ENCODE measurements at regions not wholly inside any gene's neighbourhood (a gene's known extent, or its start where the extent isn't known, plus 50 kb on each side); places are given as distances from the start of the nearest gene placed in this dataset.
"Not testable (repeated sequence)": the region's sequence is repeated elsewhere in the genome, so short reads cannot be mapped to it uniquely, and the experiment has no call there.

DNA sequence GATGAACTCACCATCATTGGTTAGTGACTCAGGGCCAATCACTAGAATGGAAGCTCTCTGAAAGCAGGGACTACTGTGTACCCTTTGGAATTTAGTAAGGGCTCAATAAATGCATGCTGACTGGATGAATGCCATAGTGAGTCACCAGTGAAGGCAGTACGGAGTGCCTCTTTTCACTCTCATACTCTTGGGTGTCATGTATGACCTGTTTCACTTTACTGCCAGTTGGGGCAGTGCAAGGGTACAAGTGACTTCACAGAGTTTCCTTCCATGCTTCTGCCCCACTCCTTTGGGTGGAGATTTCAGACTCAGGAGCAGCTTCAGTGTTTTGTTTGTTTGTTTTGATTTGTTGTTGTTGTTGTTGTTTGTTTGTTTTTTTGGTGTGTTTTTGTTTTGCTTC, 57.7 kb downstream of the SOX3 start:
- DNase-seq, result no peak

DNA sequence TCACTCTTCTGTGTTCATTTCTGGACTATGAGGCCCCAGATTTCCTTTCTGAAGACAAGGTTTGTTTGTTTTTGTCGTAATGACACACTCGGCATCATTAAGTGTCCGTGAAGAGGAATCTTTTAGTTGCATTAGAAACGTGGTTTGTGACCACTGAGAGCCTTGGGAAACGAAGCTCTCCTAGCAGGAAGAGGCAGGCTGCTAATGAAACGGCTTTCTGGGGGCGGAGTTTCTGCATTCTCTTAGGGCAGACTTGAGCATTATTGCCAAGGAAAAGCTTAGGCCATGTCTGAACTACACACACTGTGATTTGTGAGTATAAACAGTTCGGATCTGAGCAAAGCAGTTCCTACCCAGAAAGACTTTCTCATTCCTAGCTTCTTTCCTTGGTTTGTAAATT, 64.0 kb downstream of the SOX3 start:
- peak; percentile 58 for DNase-seq

DNA sequence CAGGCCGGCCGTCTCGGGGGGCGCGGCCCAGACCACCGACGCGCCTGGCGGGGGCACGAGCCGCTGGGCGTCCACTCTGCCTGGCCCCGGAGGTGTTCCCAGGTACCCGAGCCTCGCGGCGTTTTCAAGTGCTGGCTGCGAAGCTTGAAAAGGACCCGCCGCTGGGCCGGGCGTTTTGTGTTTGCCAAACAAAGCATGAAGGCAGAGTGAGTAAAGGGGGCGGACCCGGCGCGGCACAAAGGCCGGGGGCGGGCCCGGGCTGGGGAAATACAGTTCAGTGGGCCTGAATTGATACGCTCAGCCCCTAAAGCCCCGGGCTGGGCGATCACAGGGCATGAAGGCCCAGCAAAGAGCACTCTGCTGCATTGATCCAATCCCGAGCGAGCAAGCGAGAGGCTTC, 65.4 kb downstream of the SOX3 start:
- DNase-seq, result peak; percentile 83

DNA sequence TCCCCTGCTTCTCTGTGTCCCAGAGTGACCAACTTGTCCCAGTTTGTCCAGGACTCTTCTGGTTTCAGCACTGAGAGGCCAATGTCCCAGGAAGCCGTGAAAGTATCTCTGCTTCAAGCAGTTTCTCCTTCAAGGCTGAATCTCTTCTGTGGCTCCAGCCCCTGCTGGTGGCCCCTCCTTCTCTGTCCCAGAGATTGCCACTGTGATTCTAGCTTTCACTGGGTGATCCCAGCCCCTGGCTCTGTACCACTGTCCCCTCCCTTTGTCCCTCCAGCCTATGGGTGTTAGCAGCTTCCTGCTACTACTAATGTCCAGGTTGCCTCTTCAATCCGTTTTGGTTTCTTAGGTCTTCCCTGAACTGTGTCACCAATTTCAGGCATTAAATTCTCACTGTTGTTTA, 70.5 kb downstream of the SOX3 start:
- DNase-seq, result no peak

DNA sequence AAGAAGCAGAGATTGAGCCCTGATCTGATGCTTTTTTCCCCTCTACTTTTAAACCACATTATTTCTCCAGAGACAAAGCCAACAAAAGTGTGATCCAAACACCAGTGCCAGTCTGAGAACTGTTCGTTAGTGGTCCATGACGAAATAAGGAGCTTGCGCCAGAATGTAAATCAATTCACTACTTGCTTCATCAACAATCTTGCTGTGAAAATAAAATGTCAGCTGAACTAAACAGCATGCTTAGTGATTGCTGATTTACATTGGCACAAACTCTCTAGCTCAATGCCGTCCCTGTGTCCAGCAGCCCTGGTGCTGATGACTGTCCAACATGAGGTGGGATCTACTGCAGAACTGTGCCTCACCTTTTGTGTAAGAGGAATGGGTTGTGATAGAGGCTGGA, 71.3 kb downstream of the SOX3 start:
- DNase-seq, result no peak

DNA sequence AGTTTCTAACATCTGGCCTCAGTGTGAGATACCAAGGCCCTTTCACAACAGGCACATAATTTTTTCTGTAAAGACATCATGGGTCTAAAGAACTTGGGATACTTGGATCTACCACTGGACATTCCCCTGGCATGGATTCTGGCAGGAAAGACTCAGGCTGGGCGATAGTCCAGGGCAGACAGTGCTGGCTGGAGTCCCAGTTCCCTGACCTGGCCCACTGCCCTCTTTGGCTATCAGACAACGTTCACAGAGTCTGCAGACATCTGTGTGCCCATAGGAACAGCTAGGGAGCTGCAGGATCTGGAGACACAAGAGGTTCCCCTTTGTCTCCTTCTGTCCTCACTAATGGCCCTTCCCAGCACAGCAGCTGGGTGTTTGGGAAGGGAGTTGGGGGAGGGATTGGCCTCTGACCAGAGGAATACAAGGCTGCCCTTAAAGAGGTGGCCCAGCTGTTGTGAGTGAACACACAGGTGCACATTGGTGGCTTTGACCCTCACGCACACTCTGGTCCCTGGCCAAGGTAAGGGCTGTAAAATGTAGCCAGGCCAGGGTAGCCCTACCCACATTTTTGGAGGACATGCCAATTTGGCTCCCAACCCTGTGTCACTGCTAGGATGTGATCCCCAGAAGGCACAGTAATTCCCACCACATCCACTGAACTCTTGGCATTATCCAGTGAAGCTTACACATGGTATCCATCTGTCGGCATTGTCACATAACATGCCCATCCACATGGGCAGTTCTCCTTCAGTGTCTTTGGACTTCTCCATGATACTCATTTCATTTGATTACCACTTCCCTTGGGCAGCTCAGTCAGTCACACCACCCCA, 72.3 kb downstream of the SOX3 start:
- no peak for DNase-seq

DNA sequence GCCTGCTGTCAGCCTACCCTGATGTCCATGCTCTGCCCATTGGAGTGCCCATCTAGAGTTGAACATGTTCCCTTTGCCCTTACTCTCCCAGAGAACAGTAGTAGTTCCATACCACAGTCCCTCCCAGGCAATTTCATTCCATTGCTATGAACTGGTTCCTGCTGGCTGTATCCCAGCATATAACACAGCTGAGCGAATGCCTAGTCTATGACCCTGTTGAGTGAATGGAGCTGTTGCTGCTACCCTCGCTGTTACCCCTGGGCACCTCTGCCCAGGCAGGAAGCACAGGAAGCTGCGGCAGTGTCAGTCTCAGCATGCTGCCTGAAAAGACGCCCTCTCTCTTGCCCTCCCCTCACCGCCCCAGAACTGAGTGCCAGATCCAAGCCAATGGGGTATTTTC, 73.3 kb downstream of the SOX3 start:
- DNase-seq, result no peak

DNA sequence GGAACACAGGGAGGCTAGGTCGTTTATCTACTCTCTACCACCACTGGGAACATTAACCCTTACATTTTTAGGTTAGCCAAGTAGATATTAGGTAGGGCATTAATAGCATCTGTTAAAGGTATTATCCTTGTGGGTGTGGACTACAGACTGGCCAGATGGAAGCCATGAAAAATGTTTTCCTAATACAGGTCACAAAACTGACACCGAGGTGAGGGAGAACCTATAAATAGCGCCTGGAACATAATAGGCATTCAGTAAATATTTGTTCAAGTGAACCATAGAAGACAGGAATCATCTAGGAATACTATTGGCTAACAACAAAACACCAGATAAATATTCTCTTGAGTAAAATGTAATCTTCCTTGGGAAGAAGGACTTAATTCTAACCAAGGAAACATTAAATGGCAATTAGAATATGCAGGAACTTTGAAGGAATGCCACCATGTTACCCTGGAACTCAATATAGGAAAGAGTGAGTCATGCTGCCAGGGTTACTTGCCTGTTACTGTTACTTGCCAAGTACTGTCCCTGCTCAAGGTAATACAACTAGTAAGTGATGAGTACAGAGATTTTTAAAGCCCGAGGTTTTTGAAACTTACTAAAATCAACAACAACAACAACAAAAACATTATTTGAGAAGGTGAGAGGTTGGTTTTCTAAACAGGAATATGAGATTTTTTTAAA, 79.0 kb downstream of the SOX3 start:
- no peak for DNase-seq

DNA sequence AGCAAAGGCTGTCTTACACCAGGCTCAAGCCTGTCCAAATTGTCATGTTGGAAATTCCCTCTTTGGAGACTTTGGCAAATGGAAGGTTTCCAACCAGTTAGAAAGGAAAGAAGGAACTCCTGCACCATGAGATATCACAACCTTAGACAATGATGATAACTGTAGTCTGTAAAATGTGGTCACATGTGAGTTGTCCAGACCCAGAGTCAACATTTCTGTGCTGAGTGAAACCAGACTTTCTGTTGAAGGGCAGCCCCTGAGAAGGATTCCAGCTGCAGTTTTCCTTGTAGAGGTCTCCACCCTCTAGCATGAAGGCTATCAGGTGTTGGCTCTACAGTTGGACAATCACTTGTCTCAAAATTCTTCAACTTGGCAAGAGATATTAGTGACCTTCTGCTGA, 82.4 kb downstream of the SOX3 start:
- DNase-seq, result no peak

DNA sequence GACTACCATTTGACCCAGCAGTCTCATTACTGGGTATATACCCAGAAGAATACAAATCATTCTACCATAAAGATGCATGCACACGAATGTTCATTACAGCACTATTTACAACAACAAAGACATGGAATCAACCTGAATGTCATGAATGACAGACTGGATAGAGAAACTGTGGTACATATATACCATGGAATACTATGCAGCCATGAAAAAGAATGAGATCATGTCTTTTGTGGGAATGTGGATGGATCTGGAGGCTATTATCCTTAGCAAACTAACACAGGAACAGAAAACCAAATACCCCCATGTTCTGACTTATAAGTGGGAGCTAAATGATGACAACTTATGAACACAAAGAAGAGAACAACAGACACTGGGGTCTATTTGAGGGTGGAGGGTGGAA, 102.7 kb downstream of the SOX3 start:
- not testable (repeated sequence) for DNase-seq

DNA sequence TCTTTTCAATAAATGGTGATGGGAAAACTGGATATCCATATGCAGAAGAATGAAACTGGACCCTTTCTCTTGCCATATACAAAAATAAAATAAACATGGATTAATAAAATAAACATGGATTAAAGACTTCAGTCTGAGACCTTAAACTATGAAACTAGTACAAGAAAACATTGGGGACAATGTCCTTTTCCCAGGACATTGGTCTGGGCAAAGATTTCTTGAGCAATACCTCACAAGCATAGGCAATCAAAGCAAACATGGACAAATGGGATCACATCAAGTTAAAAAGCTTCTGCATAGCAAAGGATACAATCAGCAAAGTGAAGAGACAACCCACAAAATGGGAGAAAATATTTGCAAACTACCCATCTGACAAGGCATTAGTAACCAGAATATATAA, 108.5 kb downstream of the SOX3 start:
- not testable (repeated sequence) for DNase-seq

DNA sequence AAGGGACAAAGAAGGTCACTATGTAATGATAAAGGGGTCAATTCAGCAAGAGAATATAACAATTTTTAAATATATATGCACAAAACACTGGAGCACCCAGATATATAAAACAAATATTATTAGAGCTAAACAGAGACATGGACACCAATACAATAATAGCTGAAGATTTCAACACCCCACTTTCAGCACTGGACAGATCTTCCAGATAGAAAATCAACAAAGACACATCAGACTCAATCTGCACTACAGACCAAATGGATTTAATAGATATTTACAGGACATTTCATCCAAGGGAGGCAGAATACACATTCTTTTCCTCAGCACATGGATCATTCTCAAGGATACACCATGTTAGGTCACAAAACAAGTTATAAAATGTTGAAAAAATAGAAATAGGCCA, 111.4 kb downstream of the SOX3 start:
- no peak for DNase-seq

DNA sequence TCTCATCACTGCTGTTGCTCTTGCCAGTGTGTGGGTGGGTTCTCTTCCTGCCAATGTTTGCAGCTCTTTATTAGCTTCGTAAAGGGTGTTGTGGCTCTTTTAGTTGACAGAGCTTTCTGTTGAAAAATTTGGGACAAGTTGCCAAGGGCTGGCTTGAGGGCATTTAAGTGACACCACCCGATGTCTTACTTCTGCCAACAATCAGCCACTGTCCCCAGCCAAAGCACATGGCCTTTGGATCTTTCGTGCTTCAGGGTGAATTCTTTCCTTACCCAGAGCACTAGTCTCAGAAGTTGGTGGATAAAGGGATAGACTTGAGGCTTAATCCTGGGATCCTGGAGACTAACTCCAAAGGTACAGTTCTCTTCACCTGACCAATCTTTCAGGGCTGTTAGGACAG, 113.6 kb downstream of the SOX3 start:
- DNase-seq, result no peak

DNA sequence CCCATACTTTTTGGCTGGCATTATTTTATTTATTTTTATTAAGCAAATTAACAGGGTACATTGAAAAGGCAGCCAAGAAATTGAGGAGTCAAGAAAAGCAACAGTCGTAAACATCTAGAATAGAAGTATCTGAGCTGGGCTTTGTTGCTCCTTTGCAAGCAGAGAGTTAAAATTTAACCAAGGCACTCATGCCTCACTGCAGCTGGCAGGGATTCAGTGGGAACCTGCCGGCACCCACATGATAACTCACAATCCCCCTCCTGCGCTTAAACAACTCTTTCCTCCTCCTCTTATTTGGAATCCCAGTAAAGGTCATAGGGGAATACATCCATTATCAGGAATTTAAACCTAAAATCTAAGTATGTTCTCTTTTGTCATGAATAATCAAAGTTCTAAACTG, 115.5 kb downstream of the SOX3 start:
- no peak for DNase-seq

DNA sequence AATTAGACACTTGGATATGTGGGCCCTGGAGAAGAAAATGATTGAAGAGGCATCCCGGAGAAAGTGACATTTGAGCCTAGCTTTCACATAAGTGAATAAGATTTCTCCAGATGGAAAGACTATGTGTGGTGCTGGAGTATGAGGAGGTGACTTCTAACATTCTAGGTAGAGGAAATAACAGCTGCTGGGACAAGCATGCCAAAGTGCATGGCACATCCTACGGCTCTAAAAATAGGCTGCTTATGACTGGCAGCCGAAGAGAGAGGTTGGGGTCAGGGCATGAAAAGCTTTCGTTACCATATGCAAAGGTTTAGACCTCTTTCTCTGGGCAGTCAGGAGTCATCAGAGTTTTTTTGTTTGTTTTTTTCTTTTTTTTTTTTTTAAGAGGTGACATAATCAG, 142.0 kb downstream of the SOX3 start:
- DNase-seq, result no peak

DNA sequence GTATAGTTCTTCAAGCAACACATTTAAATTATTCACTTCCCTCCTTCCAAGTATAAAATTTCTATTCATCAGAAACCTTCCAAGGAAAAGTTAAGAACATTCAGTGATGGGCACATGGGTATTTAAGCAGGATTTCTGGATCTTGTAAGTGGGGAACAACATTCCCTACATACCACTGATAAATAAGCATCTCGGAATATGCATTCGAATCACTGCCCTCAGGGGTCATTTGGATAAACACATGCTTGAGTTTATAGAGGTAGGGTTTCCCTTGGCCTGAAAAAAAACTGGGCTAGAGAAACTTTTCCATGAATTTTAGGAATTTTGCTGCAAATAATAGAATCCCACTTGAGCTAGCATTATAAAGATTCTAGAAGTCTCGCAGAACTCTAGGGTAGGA, 143.9 kb downstream of the SOX3 start:
- no peak for DNase-seq

DNA sequence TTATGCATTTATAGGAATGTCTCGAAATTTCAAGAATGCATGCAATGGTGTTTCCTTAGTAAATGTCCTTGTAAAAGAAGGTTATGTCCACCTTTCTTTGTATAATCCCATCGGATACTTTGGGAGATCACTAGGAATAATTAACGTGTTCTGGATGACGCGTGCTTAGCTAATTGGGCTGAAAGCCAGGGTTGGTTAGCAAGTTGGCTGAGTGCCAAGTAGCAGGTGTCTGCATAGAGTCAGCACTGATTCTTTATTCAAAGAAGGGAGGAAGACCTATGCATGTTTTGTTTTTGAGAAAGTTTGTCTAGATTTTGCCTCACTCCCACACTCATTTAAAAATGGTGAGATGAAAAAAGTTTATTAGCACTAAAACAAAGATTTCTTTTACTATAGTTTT, 144.6 kb downstream of the SOX3 start:
- no peak for DNase-seq

DNA sequence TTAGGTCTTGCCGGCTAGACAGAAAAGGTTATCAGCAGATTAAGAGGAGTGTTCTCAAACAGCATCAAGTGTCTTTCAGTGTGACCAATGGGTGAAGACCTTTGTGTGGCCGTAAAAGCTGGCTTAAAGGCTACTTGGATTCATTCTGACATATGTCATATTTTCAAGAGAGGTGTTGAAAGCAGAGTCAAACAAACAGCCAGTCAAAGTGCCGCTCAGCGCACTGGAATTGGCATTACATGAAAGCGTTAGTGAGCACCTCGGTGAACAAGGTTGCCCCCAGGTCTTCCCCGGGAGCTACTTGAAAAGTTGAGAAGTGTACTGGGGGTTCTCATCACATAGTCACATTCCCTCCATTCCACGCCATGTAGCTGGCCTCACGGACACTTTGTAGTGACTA, 148.9 kb downstream of the SOX3 start:
- no peak for DNase-seq

DNA sequence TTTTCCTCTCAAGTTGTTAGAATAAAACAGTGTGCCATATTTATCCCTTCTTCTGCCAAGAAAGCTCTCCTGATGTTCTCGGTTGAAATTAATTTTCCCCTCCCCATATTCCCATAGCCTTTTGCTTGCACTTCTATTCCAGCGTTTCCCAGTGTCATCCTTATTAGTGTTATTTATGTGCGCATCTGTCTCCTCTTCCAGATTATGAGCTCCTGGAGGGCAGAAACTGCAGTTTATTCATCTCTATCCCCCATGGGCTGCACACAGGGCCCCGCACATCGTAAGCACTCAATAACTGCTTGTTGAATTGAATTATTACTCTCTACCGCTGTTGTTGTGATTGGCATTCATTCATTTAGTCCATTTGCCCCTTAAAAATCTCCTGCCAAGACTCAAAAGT, 149.4 kb downstream of the SOX3 start:
- DNase-seq, result no peak

DNA sequence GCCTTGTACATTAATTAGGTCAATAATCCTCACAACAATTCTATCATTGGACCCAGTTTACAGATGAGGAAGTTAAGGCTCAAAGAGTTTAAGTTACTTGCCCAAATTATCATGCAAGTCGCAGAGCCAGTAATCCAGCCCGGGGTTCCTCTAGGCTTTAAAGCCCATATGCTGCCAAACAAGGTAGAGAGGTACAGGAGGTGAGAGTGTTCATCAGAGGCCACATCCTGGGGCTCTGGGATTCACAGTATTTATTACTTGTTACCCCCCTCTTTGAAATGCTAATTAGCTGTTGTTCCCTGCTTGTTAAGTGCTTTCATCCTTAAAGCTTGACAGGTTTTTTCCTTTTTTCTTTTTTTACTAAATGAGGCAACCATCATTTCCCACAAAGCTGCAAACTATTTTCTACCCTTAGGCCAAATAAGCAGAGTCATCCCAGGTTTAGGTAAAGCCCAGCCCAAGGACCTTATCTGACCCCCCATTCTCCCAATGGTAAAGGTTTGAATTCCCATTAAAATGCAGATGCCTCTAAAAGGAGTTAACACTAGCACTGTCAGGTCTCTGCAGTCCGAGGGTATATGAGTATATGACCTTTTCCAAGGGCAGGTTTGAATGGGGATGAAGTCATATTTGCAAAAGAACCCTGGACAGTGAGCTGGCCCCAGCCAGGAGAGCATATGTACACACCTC, 150.3 kb downstream of the SOX3 start:
- no peak for DNase-seq

DNA sequence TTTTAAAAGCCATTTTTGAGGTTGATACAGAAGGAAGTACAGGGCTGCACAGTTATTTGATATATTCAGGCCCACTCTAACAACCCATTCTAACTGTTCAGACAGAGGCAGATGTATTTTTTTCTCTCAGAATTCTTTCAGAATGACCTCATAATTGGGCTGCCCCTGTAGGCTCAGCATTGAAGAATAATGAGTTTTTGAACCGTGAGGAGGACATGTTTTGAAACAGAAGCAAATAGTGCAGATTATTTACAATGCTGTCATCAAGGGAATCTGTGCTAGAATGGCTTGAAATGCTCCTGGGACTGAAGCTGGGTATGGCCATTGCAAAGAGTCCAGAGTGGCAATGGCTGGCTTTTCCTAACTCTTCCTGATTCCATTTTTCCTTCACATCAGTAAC, 158.1 kb downstream of the SOX3 start:
- DNase-seq, result no peak

DNA sequence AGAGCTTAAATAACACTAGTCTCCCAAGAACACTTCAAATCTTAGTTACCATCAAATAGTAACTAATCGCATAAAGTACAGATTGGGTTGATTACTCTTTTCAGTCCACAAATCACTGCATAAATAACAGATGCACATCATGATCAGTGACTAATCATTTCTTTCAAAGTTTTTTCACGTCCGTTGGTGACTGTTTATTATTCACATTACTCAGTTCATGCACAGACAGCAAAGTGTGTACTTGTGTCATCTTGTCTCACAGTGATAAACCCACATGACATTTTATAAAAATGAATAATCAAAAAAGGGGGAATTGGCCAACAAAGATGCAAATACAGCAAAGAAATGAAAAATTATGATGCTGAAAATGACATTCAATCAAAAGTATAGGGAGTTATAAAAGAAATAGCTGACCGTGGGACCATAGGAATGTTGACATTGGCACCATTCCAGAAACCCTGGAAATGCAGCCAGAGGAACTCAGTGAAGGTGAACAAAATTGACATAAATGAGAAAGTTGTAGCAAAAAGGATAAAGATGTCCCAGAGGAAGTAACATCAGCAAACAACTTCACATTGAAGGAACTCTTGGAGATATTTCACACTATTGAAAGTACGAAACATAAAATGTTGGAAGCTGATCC, 161.5 kb downstream of the SOX3 start:
- no peak for DNase-seq

DNA sequence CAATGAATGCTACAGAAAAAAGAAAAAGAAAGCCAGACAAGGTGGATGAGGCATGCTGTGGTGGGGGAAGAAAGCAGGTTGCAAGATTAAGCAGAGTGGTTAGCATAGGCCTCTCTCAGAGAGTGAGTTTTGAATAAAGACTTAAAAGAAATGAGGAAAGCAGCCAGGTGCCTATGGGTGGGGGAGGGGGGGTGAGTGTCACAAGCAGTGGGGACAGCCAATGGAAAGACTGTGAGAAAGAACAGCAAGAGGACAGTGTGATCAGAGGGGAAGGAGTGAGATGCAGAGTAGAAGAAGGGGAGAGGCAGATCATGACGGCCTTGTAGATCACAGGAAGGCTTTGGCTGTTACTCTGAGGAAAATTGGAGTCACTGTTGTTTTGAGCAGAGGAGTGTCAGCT, 162.5 kb downstream of the SOX3 start:
- DNase-seq, result no peak

DNA sequence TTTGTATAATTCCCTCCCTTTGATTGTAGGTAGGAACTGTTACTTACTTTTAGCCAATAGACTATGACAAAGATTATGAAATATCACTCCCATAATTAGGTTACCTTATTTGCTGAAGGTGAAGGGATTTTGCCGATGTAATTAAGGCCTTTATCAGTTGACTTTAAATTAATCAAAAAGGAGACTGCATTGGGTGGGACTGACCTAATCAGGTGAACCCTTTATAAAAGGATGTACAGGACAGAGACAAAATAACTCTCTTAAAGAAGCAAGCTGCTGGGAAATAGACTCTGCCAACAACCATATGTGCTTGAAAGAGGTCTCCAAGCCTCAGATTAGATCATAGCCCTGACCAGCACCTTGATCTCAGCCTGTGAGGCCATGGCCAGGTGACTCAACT, 167.6 kb downstream of the SOX3 start:
- DNase-seq, result no peak

Measured in islet precursor cell (in vitro differentiated cells).